IMR-90 (cell line): ENCODE measurements at regions not wholly inside any gene's neighbourhood (a gene's known extent, or its start where the extent isn't known, plus 50 kb on each side); places are given as distances from the start of the nearest gene placed in this dataset.

Experiments used
- ATAC-seq: fragments of 200-7000 bp; cut with Tn5 transposase; 2 replicates; pipeline ENCODE4 v1.9.1; 2020; ENCODE audit warnings: low read depth, mild to moderate bottlenecking, moderate library complexity
- BruUV-seq: library from RNA; stranded (reverse); fragments of 400-500 nt; replicated peaks from 2 replicates; lab custom pipeline; 2021; lab: Mats Ljungman, UMichigan
- CTCF ChIA-PET: fragments of 300-600 bp; formaldehyde crosslinking; extraction: SDS; loops from one replicate; lab custom pipeline; 2021; ENCODE audit warnings: antibody characterized with exemption; lab: Yijun Ruan, JAX
- POLR2A ChIA-PET: fragments of 300-600 bp; sonication (Branson Sonifier 250); formaldehyde crosslinking; loops from one replicate; lab custom pipeline; 2022; ENCODE audit warnings: antibody characterized with exemption; ENCODE audit not compliant: unreplicated experiment; lab: Charles Lee
- DNase-seq: peaks from one replicate; pipeline ENCODE4 v3.0.0; 2013
- H2AFZ ChIP-seq: replicated peaks from 2 replicates; pipeline ENCODE3; 2013; ENCODE audit warnings: low read length, mild to moderate bottlenecking; ENCODE audit not compliant: poor library complexity
- H2AK5ac ChIP-seq: 2 replicates; pipeline ENCODE4 v1.6.1; 2013; ENCODE audit warnings: low read depth, low read length, inconsistent platforms
- H2AK9ac ChIP-seq: replicated peaks from 2 replicates; pipeline ENCODE3; 2013; ENCODE audit warnings: mild to moderate bottlenecking, low read depth, low read length, moderate library complexity; ENCODE audit not compliant: poor library complexity
- H2BK120ac ChIP-seq: 2 replicates; pipeline ENCODE4 v1.6.1; 2013; ENCODE audit warnings: low read depth, low read length, inconsistent platforms
- H2BK15ac ChIP-seq: 3 replicates; pipeline ENCODE4 v1.6.1; 2013; ENCODE audit warnings: low read depth, low read length, inconsistent platforms
- H2BK20ac ChIP-seq: 2 replicates; pipeline ENCODE4 v1.6.1; 2013; ENCODE audit warnings: low read depth, mild to moderate bottlenecking, inconsistent platforms, low read length, moderate library complexity
- H2BK5ac ChIP-seq: 2 replicates; pipeline ENCODE4 v1.6.1; 2013; ENCODE audit warnings: mild to moderate bottlenecking, low read depth, low read length, inconsistent platforms; ENCODE audit not compliant: poor library complexity, severe bottlenecking
- H3K14ac ChIP-seq: replicated peaks from 2 replicates; pipeline ENCODE4 v1.6.1; 2013; ENCODE audit warnings: low read depth, low read length, inconsistent platforms
- H3K18ac ChIP-seq: 2 replicates; pipeline ENCODE4 v1.6.1; 2013; ENCODE audit warnings: low read depth, low read length, control low read depth
- H3K23ac ChIP-seq: 2 replicates; pipeline ENCODE4 v1.6.1; 2013; ENCODE audit warnings: low read depth, low read length, inconsistent platforms
- H3K27ac ChIP-seq: 2 replicates; pipeline ENCODE4 v1.5.1; 2013; ENCODE audit warnings: mild to moderate bottlenecking, control low read depth, low read length; ENCODE audit not compliant: insufficient read depth
- H3K27me3 ChIP-seq: 2 replicates; pipeline ENCODE4 v1.6.1; 2013; ENCODE audit warnings: low read length; ENCODE audit not compliant: control insufficient read depth, insufficient read depth
- H3K36me3 ChIP-seq: 2 replicates; pipeline ENCODE4 v1.6.1; 2013; ENCODE audit warnings: low read length, mixed read lengths; ENCODE audit not compliant: control insufficient read depth, insufficient read depth
- H3K4ac ChIP-seq: 2 replicates; pipeline ENCODE4 v1.6.1; 2013; ENCODE audit warnings: low read depth, low read length, inconsistent platforms
- H3K4me1 ChIP-seq: 2 replicates; pipeline ENCODE4 v1.6.1; 2013; ENCODE audit warnings: low read length, mixed read lengths; ENCODE audit not compliant: control insufficient read depth, insufficient read depth
- H3K4me2 ChIP-seq: 2 replicates; pipeline ENCODE4 v1.6.1; 2013; ENCODE audit warnings: low read depth, mild to moderate bottlenecking, control low read depth, low read length, moderate library complexity
- H3K4me3 ChIP-seq: 2 replicates; pipeline ENCODE4 v1.5.1; 2013; ENCODE audit warnings: low read depth, mild to moderate bottlenecking, control low read depth, low read length, moderate library complexity; ENCODE audit not compliant: insufficient read depth
- H3K56ac ChIP-seq: 2 replicates; pipeline ENCODE4 v1.6.1; 2013; ENCODE audit warnings: low read length, inconsistent platforms; ENCODE audit not compliant: insufficient read depth; ENCODE audit errors: extremely low read depth
- H3K79me1 ChIP-seq, 2 experiments: 2 replicates each; pipeline ENCODE4 v1.6.1; 2013; ENCODE audit warnings: low read length in 2 of 2, inconsistent platforms in 1 of 2, low read depth in 1 of 2
- H3K9ac ChIP-seq: 2 replicates; pipeline ENCODE4 v1.6.1; 2013; ENCODE audit warnings: low read depth, low read length, control low read depth
- H3K9me1 ChIP-seq: 2 replicates; pipeline ENCODE4 v1.6.1; 2013; ENCODE audit warnings: low read length, inconsistent platforms; ENCODE audit not compliant: insufficient read depth
- H3K9me3 ChIP-seq: 2 replicates; pipeline ENCODE4 v1.6.1; 2013; ENCODE audit warnings: low read length; ENCODE audit not compliant: control insufficient read depth, insufficient read depth
- H4K20me1 ChIP-seq: 2 replicates; pipeline ENCODE4 v1.6.1; 2013; ENCODE audit warnings: low read length, inconsistent platforms; ENCODE audit not compliant: insufficient read depth
- H4K5ac ChIP-seq: 2 replicates; pipeline ENCODE4 v1.6.1; 2013; ENCODE audit warnings: mild to moderate bottlenecking, low read depth, low read length, control low read depth
- H4K8ac ChIP-seq, 2 experiments: 2 replicates each; pipeline ENCODE4 v1.6.1; 2013; ENCODE audit warnings: low read depth in 2 of 2, low read length in 2 of 2, control low read depth in 1 of 2, inconsistent platforms in 1 of 2
- H4K91ac ChIP-seq: 2 replicates; pipeline ENCODE4 v1.6.1; 2013; ENCODE audit warnings: low read depth, low read length, inconsistent platforms; ENCODE audit not compliant: insufficient read depth
- BHLHE40 ChIP-seq: fragments of 150-350 bp; IDR thresholded peaks from 2 replicates; pipeline ENCODE4 v1.6.1; 2016; ENCODE audit warnings: mild to moderate bottlenecking, low read depth, low read length
- CEBPB ChIP-seq: IDR thresholded peaks from 2 replicates; pipeline ENCODE4 v1.6.1; 2012; ENCODE audit warnings: low read depth, low read length, improper control_type of control experiment
- CHD1 ChIP-seq: IDR thresholded peaks from 2 replicates; pipeline ENCODE4 v1.6.1; 2012; ENCODE audit warnings: low read depth, low read length, improper control_type of control experiment
- CTCF ChIP-seq: conservative IDR thresholded peaks from 2 replicates; pipeline ENCODE4 v1.5.1; 2012; ENCODE audit warnings: mild to moderate bottlenecking, low read depth, low read length, improper control_type of control experiment
- ELK1 ChIP-seq: fragments of 150-350 bp; IDR thresholded peaks from 2 replicates; pipeline ENCODE4 v1.6.1; 2016; ENCODE audit warnings: low read depth, mild to moderate bottlenecking, low read length, moderate library complexity, borderline replicate concordance
- FOS ChIP-seq: fragments of 150-350 bp; IDR thresholded peaks from 2 replicates; pipeline ENCODE4 v1.6.1; 2016; ENCODE audit warnings: low read depth, low read length
- MAFK ChIP-seq: IDR thresholded peaks from 2 replicates; pipeline ENCODE4 v1.6.1; 2012; ENCODE audit warnings: low read depth, low read length, improper control_type of control experiment
- MAZ ChIP-seq: IDR thresholded peaks from 2 replicates; pipeline ENCODE4 v1.6.1; 2012; ENCODE audit warnings: low read depth, mild to moderate bottlenecking, low read length, improper control_type of control experiment, moderate library complexity, borderline replicate concordance
- MXI1 ChIP-seq: IDR thresholded peaks from 2 replicates; pipeline ENCODE4 v1.6.1; 2012; ENCODE audit warnings: low read depth, mild to moderate bottlenecking, low read length, moderate library complexity, borderline replicate concordance
- POLR2A ChIP-seq: IDR thresholded peaks from 2 replicates; pipeline ENCODE4 v1.6.1; 2012; ENCODE audit warnings: mild to moderate bottlenecking, low read depth, low read length
- RAD21 ChIP-seq: IDR thresholded peaks from 2 replicates; pipeline ENCODE4 v1.6.1; 2012; ENCODE audit warnings: low read length, improper control_type of control experiment
- RFX5 ChIP-seq: IDR thresholded peaks from 2 replicates; pipeline ENCODE4 v1.8.0; 2012; ENCODE audit warnings: low read depth, mild to moderate bottlenecking, low read length, moderate library complexity
- USF2 ChIP-seq: fragments of 150-350 bp; IDR thresholded peaks from 2 replicates; pipeline ENCODE4 v1.6.1; 2017; ENCODE audit warnings: mild to moderate bottlenecking, antibody characterized with exemption, low read length, low read depth
- WGBS, 2 experiments: methylation state at CpG; one replicate each; pipeline versions ENCODE4 v1.1.5 to v1.1.7; 2013; ENCODE audit warnings: missing lambda C conversion rate in 2 of 2; ENCODE audit not compliant: insufficient read length in 1 of 2; ENCODE audit errors: extremely low coverage in 2 of 2; 5-methylcytosine and 5-hydroxymethylcytosine counted together
- dilution Hi-C: fragments of 300-500 bp; cut with HindIII; formaldehyde crosslinking; loops from one replicate; pipeline ENCODE4 v1.14.3; 2018; ENCODE audit warnings: low sequenced_read_pairs; ENCODE audit not compliant: unreplicated experiment
- in situ Hi-C: fragments of 300-500 bp; cut with MboI; formaldehyde crosslinking; loops from 3 replicates; pipeline ENCODE4 v1.14.3; 2019; ENCODE audit warnings: low sequenced_read_pairs, inconsistent platforms, mixed read lengths
- intact Hi-C: fragments of 100-400 bp; cut with micrococcal nuclease; formaldehyde crosslinking; loops from 2 replicates; pipeline ENCODE4 v1.10.0; 2022

- no TSS peak for BruUV-seq
Measured at GRCh38 chr2:224191465-224191864, 152.4 kb upstream of the SERPINE2 start.

More at GRCh38 chr2:224191465-224191864, 152.4 kb upstream of the SERPINE2 start:
- Histone ChIP-seq H3K9me1 (no peaks in the 10 kb centered on the region), H4K8ac (no peak overlapping the region), H3K18ac (no peak overlapping the region), H3K4me2 (no peak overlapping the region), H2AK5ac (no peak overlapping the region), H2BK20ac (no peak overlapping the region), H2BK5ac (no peak overlapping the region), H3K56ac (no peak overlapping the region), H4K20me1 (no peaks in the 10 kb centered on the region), H2BK15ac (no peak overlapping the region), H3K4ac (no peak overlapping the region), H4K5ac (no peak overlapping the region), H3K4me1 (no peaks in the 10 kb centered on the region), H3K27ac (no peak overlapping the region), H3K23ac (no peak overlapping the region), H2AFZ (no peak overlapping the region), H3K79me1 (no peaks in the 10 kb centered on the region), H3K9ac (no peak overlapping the region), H3K36me3 (no peaks in the 10 kb centered on the region), H4K91ac (no peak overlapping the region), H3K14ac (no peak overlapping the region; the same call in 1 of the 2 replicates), H3K9me3 (peaks cover 8% of the 10 kb centered on the region; the same call in 1 of the 2 replicates), H3K27me3 (peaks cover 2% of the 10 kb centered on the region; the same call in 1 of the 2 replicates), H3K4me3 (no peak overlapping the region), H2AK9ac (no peak overlapping the region), H2BK120ac (no peak overlapping the region)
- intact Hi-C loops (no loop called here), dilution Hi-C loops (no loop called here), in situ Hi-C loops (no loop called here)
- TF ChIP-seq FOS (no peak), BHLHE40 (no peak), MXI1 (no peak), RFX5 (no peak), CHD1 (no peak), USF2 (no peak), ELK1 (no peak), MAFK (no peak), POLR2A (no peak), CEBPB (no peak), CTCF (no peak), MAZ (no peak), RAD21 (no peak)
- 63% methylated on average over 3 of the region's 3 CpGs; no CpG with 5 or more reads in 1 of the 2 experiments for WGBS, 2 experiments
- no peak for DNase-seq
- CTCF ChIA-PET = interaction anchor here (0.6 kb wide), 1 partner anchor 34 kb away, joined by 4 read pairs; no protein-coding TSS in a partner anchor
- POLR2A ChIA-PET = no interaction called here
- ATAC-seq = no peak
